Glomerular visceral epithelial cell (primary cell): ENCODE measurements at regions not wholly inside any gene's neighbourhood (a gene's known extent, or its start where the extent isn't known, plus 50 kb on each side); places are given as distances from the start of the nearest gene placed in this dataset.

Experiments
- DNase-seq: peaks from one replicate; pipeline ENCODE4 v3.0.0-alpha.2; 2016; ENCODE audit errors: extremely low spot score

DNA sequence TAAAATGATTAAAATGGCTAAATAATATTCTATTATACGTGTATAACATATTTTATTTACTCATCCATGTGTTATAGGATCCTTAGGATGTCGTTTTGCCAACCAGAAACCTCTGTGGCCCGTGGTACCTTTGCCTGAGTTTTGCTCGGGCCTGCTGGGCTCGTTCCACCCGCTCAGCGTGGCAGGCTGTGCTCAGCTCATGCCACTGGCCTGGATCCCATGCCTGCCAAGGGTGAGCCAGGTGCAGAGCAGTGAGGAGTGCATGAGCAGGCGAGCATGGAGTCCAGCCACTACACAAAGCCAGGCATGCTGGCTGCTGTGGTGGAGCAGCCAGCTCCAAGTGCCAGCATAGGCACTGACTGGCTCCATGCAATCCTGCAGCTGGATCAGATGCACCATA is 417.2 kb downstream of the TTLL7 start:
- DNase-seq, result no peak

- DNase-seq, result no peak
Observed at GRCh38 chr1:83574791-83575190, 424.1 kb downstream of the TTLL7 start.

- no peak for DNase-seq
Observed at GRCh38 chr1:83573776-83574175, 425.2 kb downstream of the TTLL7 start.

DNA sequence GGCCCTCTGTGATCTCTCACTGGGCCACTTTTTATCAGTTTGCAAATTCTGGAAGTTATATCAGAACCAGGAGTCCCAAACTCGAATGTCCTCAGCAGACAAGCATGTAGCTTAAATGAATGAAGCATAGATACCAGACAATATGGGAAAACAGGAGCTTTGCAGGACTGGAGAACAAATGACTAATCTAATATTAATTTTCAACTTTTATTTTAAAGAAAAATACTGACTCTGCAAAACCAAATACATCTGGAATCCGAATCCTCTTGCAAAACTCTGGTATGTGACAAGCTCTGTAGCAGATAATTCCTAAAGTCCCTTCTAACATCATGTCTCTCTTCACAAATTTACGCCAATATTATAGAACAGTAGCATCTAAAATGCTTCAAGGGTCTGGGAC is 427.4 kb downstream of the TTLL7 start:
- no peak for DNase-seq

- no peak for DNase-seq
Observed at GRCh38 chr1:83561346-83561745, 437.6 kb downstream of the TTLL7 start.

- no peak for DNase-seq
Observed at GRCh38 chr1:83559129-83559840, 439.6 kb downstream of the TTLL7 start.

- DNase-seq, result no peak
Observed at GRCh38 chr1:83555871-83556270, 443.1 kb downstream of the TTLL7 start.

DNA sequence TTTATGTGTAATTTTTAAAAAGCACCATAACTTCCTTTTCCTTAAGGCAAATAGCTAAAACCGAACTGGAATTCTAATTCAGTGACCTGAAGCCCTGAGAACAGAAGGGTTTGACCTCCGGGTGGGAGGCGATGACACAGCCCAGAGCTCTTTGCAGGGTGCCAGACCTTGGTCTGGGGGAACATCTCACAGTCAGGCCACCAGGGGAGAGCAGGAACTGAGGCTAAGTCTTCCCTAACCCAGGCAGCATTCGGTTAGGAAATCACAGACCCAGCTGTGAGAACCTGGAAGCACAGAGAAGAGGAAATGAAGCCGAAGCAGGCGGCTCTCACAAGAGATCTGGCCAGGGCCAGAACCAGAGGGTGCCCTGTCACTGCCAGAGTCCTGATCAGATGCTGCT is 444.8 kb downstream of the TTLL7 start:
- no peak for DNase-seq

DNA sequence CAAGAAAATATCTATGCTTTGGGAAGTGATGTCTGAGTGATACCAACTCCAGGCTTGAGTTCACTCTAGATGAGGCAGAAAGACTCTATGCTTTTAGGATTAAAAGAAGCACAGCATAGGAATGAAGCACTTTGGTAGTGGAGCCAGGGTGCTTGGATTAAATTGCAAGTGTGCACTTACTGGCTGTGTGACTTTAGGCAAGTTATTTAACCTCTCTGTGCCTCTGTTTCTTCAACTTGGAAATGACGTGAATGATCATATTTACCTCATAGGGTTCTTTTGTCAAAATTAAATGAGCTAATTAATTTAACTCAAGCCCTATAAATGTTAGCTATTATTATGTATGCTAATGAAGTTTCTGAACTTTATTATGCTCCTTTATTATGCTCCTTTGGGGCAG is 446.1 kb downstream of the TTLL7 start:
- no peak for DNase-seq

GRCh38 chr1:83548311-83548710 is 450.6 kb downstream of the TTLL7 start:
- DNase-seq, result no peak

DNA sequence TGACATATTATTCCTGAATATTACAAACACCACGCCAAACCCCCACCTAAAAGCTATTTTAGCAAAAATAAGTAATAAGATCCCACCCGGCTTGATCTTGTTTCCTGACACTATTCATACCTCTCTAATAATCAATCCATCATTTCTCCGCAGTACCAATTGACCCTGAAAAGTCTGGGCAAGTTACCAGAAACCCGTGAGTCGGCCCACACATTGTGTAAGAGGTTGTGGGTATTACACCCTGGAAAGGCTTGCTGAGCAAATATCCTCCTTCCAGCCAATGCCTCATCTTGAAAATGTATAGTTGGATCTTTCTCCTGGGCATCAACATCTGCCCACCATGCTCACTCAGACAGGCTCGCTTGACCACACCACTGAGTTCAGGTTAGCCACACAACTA is 451.0 kb downstream of the TTLL7 start:
- no peak for DNase-seq

- no peak for DNase-seq
Observed at GRCh38 chr1:83546874-83547273, 452.1 kb downstream of the TTLL7 start.

DNA sequence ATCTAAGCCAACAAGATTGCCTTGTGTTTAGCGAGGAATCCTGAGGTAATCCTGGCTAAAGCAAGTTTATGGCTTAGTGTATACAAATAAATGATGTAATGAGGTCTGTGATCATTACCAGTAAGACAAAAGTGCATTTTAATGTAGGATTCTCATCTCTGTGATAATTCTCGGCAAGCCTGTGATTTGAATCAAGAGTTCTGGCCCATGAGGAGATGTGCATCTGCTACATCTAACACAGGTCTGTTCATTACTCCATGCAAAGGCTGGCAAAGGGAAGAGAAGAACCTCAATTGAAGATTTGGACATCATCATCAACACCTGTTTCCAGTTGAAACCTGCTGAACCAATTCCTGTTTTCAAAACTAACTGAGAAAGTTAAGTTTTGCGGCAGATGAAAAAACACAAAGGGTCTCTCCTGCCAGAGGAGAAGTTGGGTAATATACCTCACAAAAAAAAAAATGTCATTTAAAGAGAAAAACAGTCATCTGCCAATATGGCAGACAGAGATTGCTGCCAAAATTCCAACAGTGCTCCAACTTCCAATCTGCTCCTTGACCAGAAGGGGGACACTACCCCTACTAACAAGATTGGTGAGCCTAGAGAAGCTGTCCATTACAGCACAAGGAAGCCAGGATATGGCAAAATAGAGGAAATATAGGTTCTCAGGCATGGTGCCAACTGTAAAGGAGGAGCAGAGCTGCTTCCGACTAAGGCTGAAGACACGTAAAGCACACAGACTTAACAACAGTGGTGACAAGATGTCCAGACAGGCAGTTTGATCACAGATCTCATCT is 453.7 kb downstream of the TTLL7 start:
- DNase-seq, result no peak

DNA sequence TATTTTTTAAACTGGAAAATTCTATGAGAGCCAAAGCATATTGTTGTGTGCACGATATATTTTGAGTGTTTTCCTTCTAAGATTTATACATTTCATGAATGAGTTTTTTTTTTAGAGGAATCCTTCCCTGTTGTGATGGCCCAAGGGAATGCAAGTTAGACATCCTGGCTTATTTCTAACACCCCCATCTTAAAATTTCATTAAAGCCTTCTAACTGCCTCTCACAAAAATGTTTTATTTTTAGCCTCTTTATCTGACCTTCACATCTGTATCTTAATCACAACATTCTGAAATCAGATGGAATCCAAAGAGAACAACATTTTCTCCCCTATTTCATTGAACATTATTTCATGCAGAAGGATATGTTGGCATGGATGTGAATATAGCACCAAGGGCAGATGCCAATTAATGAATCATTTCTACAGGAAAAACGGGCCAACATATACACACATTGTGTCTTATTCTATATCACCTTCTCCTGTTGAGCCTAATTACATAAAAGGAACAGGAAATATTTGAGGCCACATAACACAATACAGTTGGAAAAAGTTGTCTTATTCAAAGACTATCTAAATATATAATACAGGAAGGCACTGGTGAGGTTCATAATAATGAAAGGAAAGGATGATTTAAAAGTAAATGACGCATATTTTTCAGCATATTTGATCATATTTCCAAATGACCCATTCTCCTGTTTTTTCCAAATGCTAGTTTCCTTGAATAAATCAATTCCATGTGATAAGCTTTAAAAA is 455.5 kb downstream of the TTLL7 start:
- DNase-seq, result no peak

DNA sequence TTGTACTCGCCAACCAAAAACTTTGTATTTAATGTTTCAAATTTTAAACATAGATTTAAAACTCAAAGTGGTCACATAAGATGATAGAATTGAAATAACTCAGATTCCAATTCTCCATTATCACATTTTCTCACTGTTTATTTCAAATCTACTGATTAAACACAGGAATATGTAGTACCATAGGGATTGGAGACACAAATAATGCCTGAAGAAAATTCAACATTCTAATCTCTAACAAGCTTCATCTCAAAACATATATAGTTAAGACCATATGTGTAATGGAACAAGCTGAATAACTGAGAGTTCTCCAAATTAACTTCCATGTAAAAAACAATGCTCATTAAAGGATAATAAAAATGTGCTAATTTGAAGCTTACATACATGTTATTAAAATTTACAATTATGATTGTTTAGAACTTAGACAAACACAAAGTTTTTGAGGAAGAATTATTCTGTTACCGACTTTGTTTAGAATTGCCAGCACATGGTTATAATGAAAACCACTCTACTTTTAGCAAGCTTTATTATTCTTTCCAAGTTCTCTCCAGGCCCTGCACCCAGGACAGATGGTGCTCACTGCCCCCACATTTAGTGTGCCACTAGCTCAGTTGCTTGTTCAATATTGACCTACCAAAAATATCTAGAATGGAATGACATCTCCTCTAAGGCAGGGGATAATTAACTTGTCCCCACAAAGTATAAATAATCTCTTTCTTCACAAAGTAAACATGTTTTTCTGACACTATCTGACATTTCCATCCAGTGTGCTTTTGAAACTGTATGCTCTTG is 467.2 kb downstream of the TTLL7 start:
- no peak for DNase-seq

- DNase-seq, result no peak
Observed at GRCh38 chr1:83530506-83530905, 468.4 kb downstream of the TTLL7 start.

DNA sequence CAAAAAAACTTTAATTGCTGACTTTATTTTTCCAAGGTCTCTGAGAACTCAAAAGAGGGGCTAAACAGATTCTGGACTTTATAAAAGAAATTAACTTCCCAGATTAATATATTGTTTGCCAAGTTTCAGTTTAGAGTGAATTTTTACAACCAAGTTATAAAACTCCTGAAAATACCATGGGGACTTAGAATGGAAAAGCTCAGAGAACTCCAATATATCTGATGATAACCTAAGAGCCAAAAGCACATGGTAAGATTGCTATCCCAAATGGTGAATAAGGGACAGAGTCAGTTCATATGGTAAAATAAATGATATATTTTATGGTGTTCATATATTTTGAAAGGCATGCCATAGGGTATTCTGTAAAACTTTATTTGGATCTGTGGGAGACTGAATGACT is 470.9 kb downstream of the TTLL7 start:
- no peak for DNase-seq

GRCh38 chr1:83520797-83521196 is 478.1 kb downstream of the TTLL7 start:
- no peak for DNase-seq

- no peak for DNase-seq
Observed at GRCh38 chr1:83516369-83516768, 482.6 kb downstream of the TTLL7 start.

DNA sequence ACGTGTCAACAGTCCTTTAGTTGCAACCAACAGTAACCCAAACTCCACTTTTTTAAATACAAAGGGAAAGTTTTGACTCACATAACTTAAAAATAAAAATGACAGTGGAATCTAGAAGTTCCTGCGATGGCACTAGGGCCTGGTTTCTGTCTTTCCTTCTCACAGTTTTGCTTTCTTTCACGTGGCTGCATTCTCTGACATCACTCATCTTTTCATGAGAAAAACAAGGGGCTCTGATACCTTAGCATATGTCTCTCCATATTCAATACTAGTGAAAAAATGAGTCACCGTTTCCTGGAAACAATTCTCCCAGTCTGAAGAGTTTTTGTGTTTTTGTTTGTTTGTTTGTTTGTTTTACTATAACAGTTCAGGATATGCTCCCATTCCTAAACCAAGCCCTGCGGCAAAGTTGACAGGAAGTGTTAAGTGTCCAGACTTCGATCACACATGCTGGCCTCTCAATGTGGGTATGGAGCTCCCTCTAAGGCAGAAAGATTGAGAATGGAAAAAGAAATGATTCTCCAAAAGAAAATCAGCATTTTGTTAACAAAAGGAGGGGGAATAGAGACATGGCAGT is 483.3 kb downstream of the TTLL7 start:
- no peak for DNase-seq

DNA sequence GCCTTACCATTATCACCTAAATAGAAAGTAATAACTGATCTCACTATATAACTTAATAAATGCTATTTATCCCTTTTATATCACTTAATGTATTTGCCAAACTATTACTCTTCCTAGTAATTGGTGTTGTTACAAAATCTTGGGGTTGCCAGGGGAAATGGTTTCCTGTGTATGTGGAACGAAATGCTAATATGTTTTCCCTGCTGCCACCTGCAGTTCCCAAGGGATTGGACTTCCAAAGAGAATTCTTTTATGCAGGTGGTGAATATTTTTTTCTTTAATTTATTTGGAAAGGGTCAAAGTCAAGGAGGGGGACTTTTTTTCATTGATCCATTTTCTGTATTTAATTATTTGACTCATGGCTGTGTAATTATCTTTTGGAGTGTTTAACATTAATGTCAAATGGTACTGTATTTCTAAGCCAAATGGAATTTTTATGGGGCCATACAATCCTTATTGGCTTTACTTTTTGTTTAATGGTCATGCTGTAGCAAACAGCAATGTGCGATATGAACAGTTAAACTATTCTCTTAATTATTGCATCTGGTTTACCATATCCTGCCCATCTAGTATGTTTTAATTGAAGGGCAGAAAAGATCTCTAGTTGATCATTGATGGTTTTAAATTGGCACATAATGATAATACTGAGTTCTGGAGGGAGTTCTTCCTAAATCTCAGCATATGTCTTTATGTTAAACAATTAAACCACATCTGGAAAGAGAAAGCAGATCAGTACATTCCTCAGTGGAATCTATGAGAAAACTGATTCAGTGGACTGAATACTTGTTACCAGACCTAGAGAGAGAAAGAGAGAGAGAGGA is 486.3 kb downstream of the TTLL7 start:
- DNase-seq, result no peak
